ENCODE measurements at regions not wholly inside any gene's neighbourhood (a gene's known extent, or its start where the extent isn't known, plus 50 kb on each side); places are given as distances from the start of the nearest gene placed in this dataset.
"Not testable (repeated sequence)": the region's sequence is repeated elsewhere in the genome, so short reads cannot be mapped to it uniquely, and the experiment has no call there.

GRCh38 chr2:167726788-167727187 lies 520.6 kb downstream of the STK39 start:
- no peaks in the 10 kb centered on the region for H3K79me2 ChIP-seq (ENCODE audit: low read length)
- no peak overlapping the region for H3K9ac ChIP-seq (ENCODE audit: low read length)
- no peak overlapping the region for H3K4me3 ChIP-seq (ENCODE audit: low read length)
- H3K27me3 ChIP-seq (ENCODE audit: low read length): no peaks in the 10 kb centered on the region
- H3K4me1 ChIP-seq (ENCODE audit: low read length): no peaks in the 10 kb centered on the region
- DNase-seq: no peak
- H3K9me3 ChIP-seq (ENCODE audit: low read length): no peaks in the 10 kb centered on the region
- H2AFZ ChIP-seq (ENCODE audit: low read length): no peak overlapping the region
- no peak overlapping the region for H3K4me2 ChIP-seq (ENCODE audit: low read depth, low read length, poor library complexity, severe bottlenecking)
- no peak overlapping the region for H3K27ac ChIP-seq (ENCODE audit: low read length)
- H3K36me3 ChIP-seq (ENCODE audit: insufficient read depth, low read length): no peaks in the 10 kb centered on the region
- H3K9me2 ChIP-seq (replicated peaks; ENCODE audit: insufficient read depth, low read length): no peaks in the 10 kb centered on the region
- no peaks in the 10 kb centered on the region for H4K20me1 ChIP-seq (ENCODE audit: insufficient read depth, low read depth, low read length)

GRCh38 chr2:167721593-167721992 lies 525.8 kb downstream of the STK39 start:
- Histone ChIP-seq H3K27me3 (ENCODE audit: low read length) (no peaks in the 10 kb centered on the region), H3K9me2 (replicated peaks; ENCODE audit: insufficient read depth, low read length) (no peaks in the 10 kb centered on the region), H3K4me2 (ENCODE audit: low read depth, low read length, poor library complexity, severe bottlenecking) (no peak overlapping the region), H3K9me3 (ENCODE audit: low read length) (no peaks in the 10 kb centered on the region), H2AFZ (ENCODE audit: low read length) (no peak overlapping the region), H3K4me3 (ENCODE audit: low read length) (no peak overlapping the region), H3K27ac (ENCODE audit: low read length) (no peak overlapping the region), H3K9ac (ENCODE audit: low read length) (no peak overlapping the region), H3K36me3 (ENCODE audit: insufficient read depth, low read length) (no peaks in the 10 kb centered on the region), H3K79me2 (ENCODE audit: low read length) (no peaks in the 10 kb centered on the region), H4K20me1 (ENCODE audit: insufficient read depth, low read depth, low read length) (no peaks in the 10 kb centered on the region), H3K4me1 (ENCODE audit: low read length) (no peaks in the 10 kb centered on the region)
- DNase-seq: no peak

GRCh38 chr2:167719410-167719809 lies 528.0 kb downstream of the STK39 start:
- no peak overlapping the region for H3K4me3 ChIP-seq (ENCODE audit: low read length)
- no peaks in the 10 kb centered on the region for H3K9me3 ChIP-seq (ENCODE audit: low read length)
- H3K27me3 ChIP-seq (ENCODE audit: low read length): no peaks in the 10 kb centered on the region
- DNase-seq: no peak
- H3K4me2 ChIP-seq (ENCODE audit: low read depth, low read length, poor library complexity, severe bottlenecking): no peak overlapping the region
- H3K36me3 ChIP-seq (ENCODE audit: insufficient read depth, low read length): no peaks in the 10 kb centered on the region
- H3K27ac ChIP-seq (ENCODE audit: low read length): no peak overlapping the region
- H3K4me1 ChIP-seq (ENCODE audit: low read length): no peaks in the 10 kb centered on the region
- no peak overlapping the region for H2AFZ ChIP-seq (ENCODE audit: low read length)
- H4K20me1 ChIP-seq (ENCODE audit: insufficient read depth, low read depth, low read length): no peaks in the 10 kb centered on the region
- H3K9me2 ChIP-seq (replicated peaks; ENCODE audit: insufficient read depth, low read length): no peaks in the 10 kb centered on the region
- no peaks in the 10 kb centered on the region for H3K79me2 ChIP-seq (ENCODE audit: low read length)
- no peak overlapping the region for H3K9ac ChIP-seq (ENCODE audit: low read length)

GRCh38 chr2:167718560-167718959 lies 528.8 kb downstream of the STK39 start:
- Histone ChIP-seq H3K36me3 (ENCODE audit: insufficient read depth, low read length) (no peaks in the 10 kb centered on the region), H3K9me3 (ENCODE audit: low read length) (no peaks in the 10 kb centered on the region), H3K4me2 (ENCODE audit: low read depth, low read length, poor library complexity, severe bottlenecking) (no peak overlapping the region), H3K9ac (ENCODE audit: low read length) (no peak overlapping the region), H3K4me1 (ENCODE audit: low read length) (no peaks in the 10 kb centered on the region), H4K20me1 (ENCODE audit: insufficient read depth, low read depth, low read length) (no peaks in the 10 kb centered on the region), H3K4me3 (ENCODE audit: low read length) (no peak overlapping the region), H3K79me2 (ENCODE audit: low read length) (no peaks in the 10 kb centered on the region), H3K27ac (ENCODE audit: low read length) (no peak overlapping the region), H3K27me3 (ENCODE audit: low read length) (no peaks in the 10 kb centered on the region), H2AFZ (ENCODE audit: low read length) (no peak overlapping the region), H3K9me2 (replicated peaks; ENCODE audit: insufficient read depth, low read length) (no peaks in the 10 kb centered on the region)
- DNase-seq: no peak

- no peaks in the 10 kb centered on the region for H3K9me2 ChIP-seq (replicated peaks; ENCODE audit: insufficient read depth, low read length)
- H4K20me1 ChIP-seq (ENCODE audit: insufficient read depth, low read depth, low read length): no peaks in the 10 kb centered on the region
- H3K4me1 ChIP-seq (ENCODE audit: low read length): no peaks in the 10 kb centered on the region
- no peaks in the 10 kb centered on the region for H3K27me3 ChIP-seq (ENCODE audit: low read length)
- H3K4me2 ChIP-seq (ENCODE audit: low read depth, low read length, poor library complexity, severe bottlenecking): no peak overlapping the region
- no peak overlapping the region for H2AFZ ChIP-seq (ENCODE audit: low read length)
- no peaks in the 10 kb centered on the region for H3K9me3 ChIP-seq (ENCODE audit: low read length)
- H3K9ac ChIP-seq (ENCODE audit: low read length): no peak overlapping the region
- H3K4me3 ChIP-seq (ENCODE audit: low read length): no peak overlapping the region
- no peaks in the 10 kb centered on the region for H3K36me3 ChIP-seq (ENCODE audit: insufficient read depth, low read length)
- no peak overlapping the region for H3K27ac ChIP-seq (ENCODE audit: low read length)
- DNase-seq: no peak
- no peaks in the 10 kb centered on the region for H3K79me2 ChIP-seq (ENCODE audit: low read length)
Observed at GRCh38 chr2:167715932-167716331, 531.5 kb downstream of the STK39 start.

- not testable (repeated sequence) for H3K9ac ChIP-seq (ENCODE audit: low read length); H3K9me3 ChIP-seq (ENCODE audit: low read length); H3K9me2 ChIP-seq (replicated peaks; ENCODE audit: insufficient read depth, low read length)
Observed at GRCh38 chr2:167715498-167715897, 531.9 kb downstream of the STK39 start.

GRCh38 chr2:167712275-167712674 lies 535.1 kb downstream of the STK39 start:
- no peak overlapping the region for H3K4me3 ChIP-seq (ENCODE audit: low read length)
- no peak overlapping the region for H3K9ac ChIP-seq (ENCODE audit: low read length)
- no peaks in the 10 kb centered on the region for H3K79me2 ChIP-seq (ENCODE audit: low read length)
- no peak overlapping the region for H3K27ac ChIP-seq (ENCODE audit: low read length)
- H3K9me3 ChIP-seq (ENCODE audit: low read length): no peaks in the 10 kb centered on the region
- no peak overlapping the region for H2AFZ ChIP-seq (ENCODE audit: low read length)
- H3K9me2 ChIP-seq (replicated peaks; ENCODE audit: insufficient read depth, low read length): no peaks in the 10 kb centered on the region
- no peaks in the 10 kb centered on the region for H3K4me1 ChIP-seq (ENCODE audit: low read length)
- no peak overlapping the region for H3K4me2 ChIP-seq (ENCODE audit: low read depth, low read length, poor library complexity, severe bottlenecking)
- no peaks in the 10 kb centered on the region for H4K20me1 ChIP-seq (ENCODE audit: insufficient read depth, low read depth, low read length)
- DNase-seq: no peak
- H3K36me3 ChIP-seq (ENCODE audit: insufficient read depth, low read length): no peaks in the 10 kb centered on the region
- no peaks in the 10 kb centered on the region for H3K27me3 ChIP-seq (ENCODE audit: low read length)

More at GRCh38 chr2:167715498-167715897, 531.9 kb downstream of the STK39 start:
- H3K36me3 ChIP-seq (ENCODE audit: insufficient read depth, low read length); H3K27ac ChIP-seq (ENCODE audit: low read length); H3K4me2 ChIP-seq (ENCODE audit: low read depth, low read length, poor library complexity, severe bottlenecking); H3K4me3 ChIP-seq (ENCODE audit: low read length); H3K79me2 ChIP-seq (ENCODE audit: low read length); H2AFZ ChIP-seq (ENCODE audit: low read length); H3K4me1 ChIP-seq (ENCODE audit: low read length); H3K27me3 ChIP-seq (ENCODE audit: low read length); H4K20me1 ChIP-seq (ENCODE audit: insufficient read depth, low read depth, low read length); DNase-seq: not testable (repeated sequence)

GRCh38 chr2:167708998-167709397 lies 538.4 kb downstream of the STK39 start:
- no peak overlapping the region for H3K4me2 ChIP-seq (ENCODE audit: low read depth, low read length, poor library complexity, severe bottlenecking)
- no peaks in the 10 kb centered on the region for H3K36me3 ChIP-seq (ENCODE audit: insufficient read depth, low read length)
- 0 out of 2 replicates have a peak, but pooled peaks cover 3% of the 10 kb centered on the region for H3K27me3 ChIP-seq (ENCODE audit: low read length)
- no peak overlapping the region for H3K4me3 ChIP-seq (ENCODE audit: low read length)
- no peaks in the 10 kb centered on the region for H3K9me3 ChIP-seq (ENCODE audit: low read length)
- no peak overlapping the region for H3K27ac ChIP-seq (ENCODE audit: low read length)
- no peaks in the 10 kb centered on the region for H4K20me1 ChIP-seq (ENCODE audit: insufficient read depth, low read depth, low read length)
- H3K9me2 ChIP-seq (replicated peaks; ENCODE audit: insufficient read depth, low read length): no peaks in the 10 kb centered on the region
- no peaks in the 10 kb centered on the region for H3K79me2 ChIP-seq (ENCODE audit: low read length)
- H3K9ac ChIP-seq (ENCODE audit: low read length): no peak overlapping the region
- H2AFZ ChIP-seq (ENCODE audit: low read length): no peak overlapping the region
- no peak for DNase-seq
- H3K4me1 ChIP-seq (ENCODE audit: low read length): no peaks in the 10 kb centered on the region

GRCh38 chr2:167706800-167707199 lies 540.6 kb downstream of the STK39 start:
- Histone ChIP-seq H3K9me2 (replicated peaks; ENCODE audit: insufficient read depth, low read length) (no peaks in the 10 kb centered on the region), H2AFZ (ENCODE audit: low read length) (no peak overlapping the region), H3K79me2 (ENCODE audit: low read length) (no peaks in the 10 kb centered on the region), H3K4me2 (ENCODE audit: low read depth, low read length, poor library complexity, severe bottlenecking) (no peak overlapping the region), H3K27ac (ENCODE audit: low read length) (no peak overlapping the region), H3K9me3 (ENCODE audit: low read length) (no peaks in the 10 kb centered on the region), H3K4me3 (ENCODE audit: low read length) (no peak overlapping the region), H4K20me1 (ENCODE audit: insufficient read depth, low read depth, low read length) (no peaks in the 10 kb centered on the region), H3K27me3 (ENCODE audit: low read length) (0 out of 2 replicates have a peak, but pooled peaks cover 3% of the 10 kb centered on the region), H3K36me3 (ENCODE audit: insufficient read depth, low read length) (no peaks in the 10 kb centered on the region), H3K4me1 (ENCODE audit: low read length) (no peaks in the 10 kb centered on the region), H3K9ac (ENCODE audit: low read length) (no peak overlapping the region)
- DNase-seq: no peak

Measured in Karpas-422 (cell line).